ENCODE measurements at regions not wholly inside any gene's neighbourhood (a gene's known extent, or its start where the extent isn't known, plus 50 kb on each side); places are given as distances from the start of the nearest gene placed in this dataset.

DNA sequence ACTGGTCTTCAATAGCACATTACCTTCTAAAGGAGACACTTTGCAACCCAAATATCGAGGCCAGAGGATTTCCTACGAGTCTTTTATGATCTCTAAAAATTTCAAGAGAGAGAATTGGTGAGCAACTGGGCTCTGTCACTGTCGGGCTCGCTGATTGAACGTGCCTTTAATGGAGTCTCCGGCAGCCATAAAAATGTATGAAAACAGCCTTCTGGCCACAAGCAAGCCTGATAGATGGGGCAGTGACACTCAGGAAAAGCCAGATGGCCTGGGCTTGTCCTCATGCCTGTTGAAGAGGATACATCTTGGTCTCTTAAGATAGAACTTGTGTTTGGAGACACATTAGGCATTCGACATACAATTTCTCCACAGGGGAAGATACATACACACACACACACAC is 419.5 kb upstream of the PROK2 start:
- TF ChIP-seq, protein P1, sequence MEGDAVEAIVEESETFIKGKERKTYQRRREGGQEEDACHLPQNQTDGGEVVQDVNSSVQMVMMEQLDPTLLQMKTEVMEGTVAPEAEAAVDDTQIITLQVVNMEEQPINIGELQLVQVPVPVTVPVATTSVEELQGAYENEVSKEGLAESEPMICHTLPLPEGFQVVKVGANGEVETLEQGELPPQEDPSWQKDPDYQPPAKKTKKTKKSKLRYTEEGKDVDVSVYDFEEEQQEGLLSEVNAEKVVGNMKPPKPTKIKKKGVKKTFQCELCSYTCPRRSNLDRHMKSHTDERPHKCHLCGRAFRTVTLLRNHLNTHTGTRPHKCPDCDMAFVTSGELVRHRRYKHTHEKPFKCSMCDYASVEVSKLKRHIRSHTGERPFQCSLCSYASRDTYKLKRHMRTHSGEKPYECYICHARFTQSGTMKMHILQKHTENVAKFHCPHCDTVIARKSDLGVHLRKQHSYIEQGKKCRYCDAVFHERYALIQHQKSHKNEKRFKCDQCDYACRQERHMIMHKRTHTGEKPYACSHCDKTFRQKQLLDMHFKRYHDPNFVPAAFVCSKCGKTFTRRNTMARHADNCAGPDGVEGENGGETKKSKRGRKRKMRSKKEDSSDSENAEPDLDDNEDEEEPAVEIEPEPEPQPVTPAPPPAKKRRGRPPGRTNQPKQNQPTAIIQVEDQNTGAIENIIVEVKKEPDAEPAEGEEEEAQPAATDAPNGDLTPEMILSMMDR (conservative IDR thresholded peaks at IDR 0.05), result no peak
- H3K23me2 ChIP-seq (ENCODE audit: insufficient read length, low read depth, low read length, poor library complexity, severe bottlenecking), result no peaks in the 10 kb centered on the region
- H2BK15ac ChIP-seq (ENCODE audit: low read depth, low read length), result no peak overlapping the region
- no peaks in the 10 kb centered on the region for H3K79me2 ChIP-seq (ENCODE audit: insufficient read depth, low read length)
- H2BK12ac ChIP-seq (ENCODE audit: insufficient read length, low read depth, low read length), result no peak overlapping the region
- no peak overlapping the region for H2AFZ ChIP-seq (ENCODE audit: low read length)
- no peak overlapping the region for H3K18ac ChIP-seq (ENCODE audit: insufficient read length, low read depth, low read length)
- no peak overlapping the region for H2BK20ac ChIP-seq (ENCODE audit: low read depth, low read length, poor library complexity, severe bottlenecking)
- no peaks in the 10 kb centered on the region for H3K27me3 ChIP-seq (ENCODE audit: insufficient read depth, low read length)
- Mint-ChIP-seq H3K36me3 (ENCODE audit: insufficient read depth in 1 of 3, low read depth in 3 of 3) (peaks cover 0 to 9% (median 5%) of the 10 kb centered on the region in 3 experiments; a peak in 4 of 7 replicates), H3K9me3 (peaks cover 9 to 12% of the 10 kb centered on the region in 2 experiments; a peak in 4 of 5 replicates), H3K4me3 (no peak overlapping the region), H3K27ac (0 out of 7 replicates have a peak overlapping the region, but pooled peaks of 1 of the 3 experiments have one; percentile 27), H3K4me1 (peaks cover 6 to 15% of the 10 kb centered on the region in 2 experiments), H3K27me3 (ENCODE audit: low read depth) (peaks cover 2% of the 10 kb centered on the region; the same call in 1 of the 2 replicates)
- no peak overlapping the region for H3K9ac ChIP-seq (ENCODE audit: extremely low read depth, insufficient read length, low read length)
- no peak overlapping the region for H2BK5ac ChIP-seq (ENCODE audit: insufficient read length, low read length)
- no peak overlapping the region for H3K4me2 ChIP-seq (ENCODE audit: insufficient read depth, insufficient read length, low read length)
- no peaks in the 10 kb centered on the region for H3K79me1 ChIP-seq (ENCODE audit: insufficient read depth, low read depth, low read length, poor library complexity, severe bottlenecking)
- no peak overlapping the region for H3K4ac ChIP-seq (ENCODE audit: low read depth, low read length)
- H3K4me1 ChIP-seq (ENCODE audit: insufficient read depth, low read length), result no peaks in the 10 kb centered on the region; the same call in 1 of the 2 replicates
- no peak overlapping the region for H3K27ac ChIP-seq (ENCODE audit: insufficient read length, low read depth, low read length)
- no peak overlapping the region for H4K5ac ChIP-seq (ENCODE audit: insufficient read length, low read depth, low read length)
- no peak overlapping the region for H3K23ac ChIP-seq (ENCODE audit: insufficient read length, low read depth, low read length)
- no peak overlapping the region for H2BK120ac ChIP-seq (ENCODE audit: low read depth, low read length, poor library complexity, severe bottlenecking)
- H3T11ph ChIP-seq (ENCODE audit: low read length), result no peak overlapping the region
- H2AK5ac ChIP-seq (ENCODE audit: insufficient read length, low read length), result no peak overlapping the region
- WGBS (ENCODE audit: extremely low coverage, insufficient read length, low lambda C conversion rate), result no CpG with 5 or more reads among the region's 7 CpGs
- H4K8ac ChIP-seq (replicated peaks; ENCODE audit: insufficient read length, low read depth, low read length), result no peak overlapping the region
- no peak for DNase-seq
- H4K20me1 ChIP-seq (ENCODE audit: control insufficient read depth, insufficient read depth, insufficient read length), result no peaks in the 10 kb centered on the region
- no peak overlapping the region for H4K91ac ChIP-seq (ENCODE audit: insufficient read length, low read depth, low read length)
- H3K14ac ChIP-seq (ENCODE audit: insufficient read depth, low read length), result no peak overlapping the region
- H3K56ac ChIP-seq (ENCODE audit: insufficient read length, low read depth, low read length), result no peak overlapping the region
- H3K9me3 ChIP-seq (ENCODE audit: control insufficient read depth, low read depth, low read length), result no peaks in the 10 kb centered on the region

Data from H9 (cell line).